ENCODE measurements at regions not wholly inside any gene's neighbourhood (a gene's known extent, or its start where the extent isn't known, plus 50 kb on each side); places are given as distances from the start of the nearest gene placed in this dataset.

- H3K27me3 ChIP-seq: no peaks in the 10 kb centered on the region
Measured at GRCh38 chr3:118213892-118214291, 820.8 kb downstream of the IGSF11 start.

GRCh38 chr3:118226206-118226605 is 808.4 kb downstream of the IGSF11 start:
- no peak for TF ChIP-seq POLR2A (IDR thresholded peaks at IDR 0.05)
- no peak for TF ChIP-seq CTCF (IDR thresholded peaks at IDR 0.05)
- Histone ChIP-seq H3K36me3 (replicated peaks in 1 of 2) (no peaks in the 10 kb centered on the region), H3K27ac (no peak overlapping the region), H3K4me3 (no peak overlapping the region), H3K4me1 (replicated peaks in 1 of 2) (no peaks in the 10 kb centered on the region), H3K9me3 (replicated peaks in 1 of 3) (no peaks in the 10 kb centered on the region), H3K27me3 (no peaks in the 10 kb centered on the region)
- intact Hi-C loops (cut with DNase I): no loop called here
- 62 to 70% (median 68%) methylated on average over 3 of the region's 3 CpGs for WGBS, 4 donors
- no peak for DNase-seq

More at GRCh38 chr3:118213892-118214291, 820.8 kb downstream of the IGSF11 start:
- no peak for DNase-seq
- intact Hi-C loops (cut with DNase I): no loop called here
- Histone ChIP-seq H3K4me3 (no peak overlapping the region), H3K4me1 (replicated peaks in 1 of 2) (no peaks in the 10 kb centered on the region), H3K27ac (no peak overlapping the region), H3K9me3 (replicated peaks in 1 of 3) (no peaks in the 10 kb centered on the region), H3K36me3 (replicated peaks in 1 of 2) (no peaks in the 10 kb centered on the region)
- TF ChIP-seq POLR2A (IDR thresholded peaks at IDR 0.05) (no peak), CTCF (IDR thresholded peaks at IDR 0.05) (no peak)

- TF ChIP-seq POLR2A (IDR thresholded peaks at IDR 0.05): no peak
- TF ChIP-seq CTCF (IDR thresholded peaks at IDR 0.05): no peak
- Histone ChIP-seq H3K27me3 (no peaks in the 10 kb centered on the region), H3K36me3 (replicated peaks in 1 of 2) (no peaks in the 10 kb centered on the region), H3K27ac (no peak overlapping the region), H3K4me1 (replicated peaks in 1 of 2) (no peaks in the 10 kb centered on the region), H3K4me3 (no peak overlapping the region), H3K9me3 (replicated peaks in 1 of 3) (no peaks in the 10 kb centered on the region)
- 70 to 79% (median 75%) methylated on average over 2 of the region's 2 CpGs for WGBS, 4 donors
- no peak for DNase-seq
- intact Hi-C loops (cut with DNase I): no loop called here
Measured at GRCh38 chr3:118227191-118227590, 807.5 kb downstream of the IGSF11 start.

DNA sequence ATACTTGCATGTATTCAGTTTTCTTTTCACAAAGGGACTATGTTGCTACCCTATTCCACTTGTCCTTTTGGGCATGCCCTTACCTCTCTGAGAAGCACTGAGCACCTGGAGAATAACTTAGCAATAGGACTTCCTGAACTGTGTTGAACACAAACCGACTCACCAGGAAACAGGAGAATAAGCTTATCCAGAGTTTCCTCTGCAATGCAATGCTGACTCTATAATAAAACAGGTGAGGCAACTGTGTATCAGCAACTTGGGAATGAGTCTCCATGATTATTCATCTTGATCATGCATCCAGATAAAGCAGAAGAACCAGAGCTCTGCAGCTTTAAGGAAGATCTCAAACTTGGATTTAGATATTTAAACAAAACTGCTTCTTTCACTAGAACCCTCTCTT is 806.5 kb downstream of the IGSF11 start:
- Histone ChIP-seq H3K27ac (no peak overlapping the region), H3K36me3 (replicated peaks in 1 of 2) (no peaks in the 10 kb centered on the region), H3K4me1 (replicated peaks in 1 of 2) (no peaks in the 10 kb centered on the region), H3K9me3 (replicated peaks in 1 of 3) (no peaks in the 10 kb centered on the region), H3K4me3 (no peak overlapping the region), H3K27me3 (no peaks in the 10 kb centered on the region)
- TF ChIP-seq POLR2A (IDR thresholded peaks at IDR 0.05) (no peak), CTCF (IDR thresholded peaks at IDR 0.05) (no peak)
- DNase-seq: no peak
- intact Hi-C loops (cut with DNase I): no loop called here
- 50 to 78% (median 56%) methylated on average over 1 of the region's 1 CpG for WGBS, 4 donors

All from adrenal gland (tissue), 9 donors.